ENCODE measurements at regions not wholly inside any gene's neighbourhood (a gene's known extent, or its start where the extent isn't known, plus 50 kb on each side); places are given as distances from the start of the nearest gene placed in this dataset.

- ChIA-PET CTCF (no interaction called here), POLR2A (interaction anchor here (0.6 kb wide), 1 partner anchor 10 kb away, joined by 3 read pairs; no protein-coding TSS in a partner anchor)
- Mint-ChIP-seq H3K4me3 (ENCODE audit: unreplicated experiment) (no peak overlapping the region), H3K4me1 (ENCODE audit: insufficient read depth, unreplicated experiment) (no peaks in the 10 kb centered on the region), H3K27me3 (ENCODE audit: insufficient read depth, unreplicated experiment) (peaks cover 16% of the 10 kb centered on the region), H3K9me3 (ENCODE audit: unreplicated experiment) (peaks cover 11% of the 10 kb centered on the region), H3K36me3 (ENCODE audit: insufficient read depth, unreplicated experiment) (no peaks in the 10 kb centered on the region), H3K27ac (ENCODE audit: low read depth, unreplicated experiment) (no peak overlapping the region)
- no peak for DNase-seq (ENCODE audit: unreplicated experiment)
- intact Hi-C loops (cut with micrococcal nuclease) = no loop called here
- no TSS peak for BruUV-seq (replicated peaks)
- TF ChIP-seq, protein P1, sequence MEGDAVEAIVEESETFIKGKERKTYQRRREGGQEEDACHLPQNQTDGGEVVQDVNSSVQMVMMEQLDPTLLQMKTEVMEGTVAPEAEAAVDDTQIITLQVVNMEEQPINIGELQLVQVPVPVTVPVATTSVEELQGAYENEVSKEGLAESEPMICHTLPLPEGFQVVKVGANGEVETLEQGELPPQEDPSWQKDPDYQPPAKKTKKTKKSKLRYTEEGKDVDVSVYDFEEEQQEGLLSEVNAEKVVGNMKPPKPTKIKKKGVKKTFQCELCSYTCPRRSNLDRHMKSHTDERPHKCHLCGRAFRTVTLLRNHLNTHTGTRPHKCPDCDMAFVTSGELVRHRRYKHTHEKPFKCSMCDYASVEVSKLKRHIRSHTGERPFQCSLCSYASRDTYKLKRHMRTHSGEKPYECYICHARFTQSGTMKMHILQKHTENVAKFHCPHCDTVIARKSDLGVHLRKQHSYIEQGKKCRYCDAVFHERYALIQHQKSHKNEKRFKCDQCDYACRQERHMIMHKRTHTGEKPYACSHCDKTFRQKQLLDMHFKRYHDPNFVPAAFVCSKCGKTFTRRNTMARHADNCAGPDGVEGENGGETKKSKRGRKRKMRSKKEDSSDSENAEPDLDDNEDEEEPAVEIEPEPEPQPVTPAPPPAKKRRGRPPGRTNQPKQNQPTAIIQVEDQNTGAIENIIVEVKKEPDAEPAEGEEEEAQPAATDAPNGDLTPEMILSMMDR (IDR thresholded peaks at IDR 0.05; ENCODE audit: unreplicated experiment) = no peak
Measured at GRCh38 chr2:139477618-139478017, 697.4 kb upstream of the NXPH2 start.

DNA sequence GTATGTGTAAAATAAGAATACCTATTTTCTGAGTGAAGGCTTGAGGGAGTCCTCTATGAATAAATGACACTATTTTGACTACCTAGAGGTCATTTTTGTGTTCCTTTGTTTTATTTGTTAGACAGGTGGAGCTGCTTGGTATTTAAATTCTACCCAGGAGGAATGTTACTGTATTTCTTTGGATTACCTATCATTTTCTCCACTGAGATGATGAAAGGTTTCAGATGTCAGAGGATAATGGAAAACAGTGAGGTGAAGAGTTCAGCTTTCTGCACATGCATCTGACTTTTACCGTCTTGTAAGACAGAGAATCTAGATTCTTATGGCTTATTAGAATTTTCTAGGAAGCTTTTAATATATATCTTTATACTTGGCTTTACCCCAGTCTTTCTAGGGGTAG, 689.8 kb upstream of the NXPH2 start:
- Mint-ChIP-seq H3K9me3 (ENCODE audit: unreplicated experiment) (no peaks in the 10 kb centered on the region), H3K4me1 (ENCODE audit: insufficient read depth, unreplicated experiment) (no peaks in the 10 kb centered on the region), H3K27me3 (ENCODE audit: insufficient read depth, unreplicated experiment) (no peaks in the 10 kb centered on the region), H3K27ac (ENCODE audit: low read depth, unreplicated experiment) (no peak overlapping the region), H3K36me3 (ENCODE audit: insufficient read depth, unreplicated experiment) (no peaks in the 10 kb centered on the region), H3K4me3 (ENCODE audit: unreplicated experiment) (no peak overlapping the region)
- CTCF ChIA-PET = no interaction called here
- no peak for DNase-seq (ENCODE audit: unreplicated experiment)
- TF ChIP-seq, protein P1 (IDR thresholded peaks at IDR 0.05; ENCODE audit: unreplicated experiment) = no peak
- no TSS peak for BruUV-seq (replicated peaks)
- intact Hi-C loops (cut with micrococcal nuclease) = no loop called here
- POLR2A ChIA-PET = no interaction called here

- H3K4me3 Mint-ChIP-seq (ENCODE audit: unreplicated experiment) = no peak overlapping the region
- H3K27ac Mint-ChIP-seq (ENCODE audit: low read depth, unreplicated experiment) = no peak overlapping the region
- intact Hi-C loops (cut with micrococcal nuclease) = no loop called here
- no peaks in the 10 kb centered on the region for H3K4me1 Mint-ChIP-seq (ENCODE audit: insufficient read depth, unreplicated experiment)
- TF ChIP-seq, protein P1 (IDR thresholded peaks at IDR 0.05; ENCODE audit: unreplicated experiment) = no peak
- no peaks in the 10 kb centered on the region for H3K36me3 Mint-ChIP-seq (ENCODE audit: insufficient read depth, unreplicated experiment)
- BruUV-seq (replicated peaks) = no TSS peak
- ChIA-PET CTCF (no interaction called here), POLR2A (interaction anchor here (0.6 kb wide), 1 partner anchor 910 kb away, joined by 3 read pairs; no protein-coding TSS in a partner anchor)
- no peaks in the 10 kb centered on the region for H3K9me3 Mint-ChIP-seq (ENCODE audit: unreplicated experiment)
- H3K27me3 Mint-ChIP-seq (ENCODE audit: insufficient read depth, unreplicated experiment) = no peaks in the 10 kb centered on the region
- DNase-seq (ENCODE audit: unreplicated experiment) = no peak
Measured at GRCh38 chr2:139465789-139466188, 685.6 kb upstream of the NXPH2 start.

GRCh38 chr2:139457873-139458272, 677.7 kb upstream of the NXPH2 start:
- H3K27ac Mint-ChIP-seq (ENCODE audit: low read depth, unreplicated experiment) = no peak overlapping the region
- intact Hi-C loops (cut with micrococcal nuclease) = no loop called here
- TF ChIP-seq, protein P1 (IDR thresholded peaks at IDR 0.05; ENCODE audit: unreplicated experiment) = no peak
- no peak overlapping the region for H3K4me3 Mint-ChIP-seq (ENCODE audit: unreplicated experiment)
- ChIA-PET POLR2A (no interaction called here), CTCF (interaction anchor here (0.6 kb wide), 1 partner anchor 60 kb away, joined by 3 read pairs; no protein-coding TSS in a partner anchor)
- no TSS peak for BruUV-seq (replicated peaks)
- no peaks in the 10 kb centered on the region for H3K4me1 Mint-ChIP-seq (ENCODE audit: insufficient read depth, unreplicated experiment)
- no peaks in the 10 kb centered on the region for H3K27me3 Mint-ChIP-seq (ENCODE audit: insufficient read depth, unreplicated experiment)
- DNase-seq (ENCODE audit: unreplicated experiment) = no peak
- H3K36me3 Mint-ChIP-seq (ENCODE audit: insufficient read depth, unreplicated experiment) = no peaks in the 10 kb centered on the region
- H3K9me3 Mint-ChIP-seq (ENCODE audit: unreplicated experiment) = peaks cover 5% of the 10 kb centered on the region

All from MCF 10A (cell line).